HG03103 (cell line): ENCODE measurements at regions not wholly inside any gene's neighbourhood (a gene's known extent, or its start where the extent isn't known, plus 50 kb on each side); places are given as distances from the start of the nearest gene placed in this dataset.

Source experiments
- ATAC-seq: cut with Tn5 transposase; IDR thresholded peaks from one replicate; pipeline ENCODE4 v1.9.1; 2021; ENCODE audit warnings: low read depth; ENCODE audit not compliant: unreplicated experiment

GRCh38 chr1:101290922-101291561 is 54.2 kb downstream of the S1PR1 start:
- no peak for ATAC-seq

DNA sequence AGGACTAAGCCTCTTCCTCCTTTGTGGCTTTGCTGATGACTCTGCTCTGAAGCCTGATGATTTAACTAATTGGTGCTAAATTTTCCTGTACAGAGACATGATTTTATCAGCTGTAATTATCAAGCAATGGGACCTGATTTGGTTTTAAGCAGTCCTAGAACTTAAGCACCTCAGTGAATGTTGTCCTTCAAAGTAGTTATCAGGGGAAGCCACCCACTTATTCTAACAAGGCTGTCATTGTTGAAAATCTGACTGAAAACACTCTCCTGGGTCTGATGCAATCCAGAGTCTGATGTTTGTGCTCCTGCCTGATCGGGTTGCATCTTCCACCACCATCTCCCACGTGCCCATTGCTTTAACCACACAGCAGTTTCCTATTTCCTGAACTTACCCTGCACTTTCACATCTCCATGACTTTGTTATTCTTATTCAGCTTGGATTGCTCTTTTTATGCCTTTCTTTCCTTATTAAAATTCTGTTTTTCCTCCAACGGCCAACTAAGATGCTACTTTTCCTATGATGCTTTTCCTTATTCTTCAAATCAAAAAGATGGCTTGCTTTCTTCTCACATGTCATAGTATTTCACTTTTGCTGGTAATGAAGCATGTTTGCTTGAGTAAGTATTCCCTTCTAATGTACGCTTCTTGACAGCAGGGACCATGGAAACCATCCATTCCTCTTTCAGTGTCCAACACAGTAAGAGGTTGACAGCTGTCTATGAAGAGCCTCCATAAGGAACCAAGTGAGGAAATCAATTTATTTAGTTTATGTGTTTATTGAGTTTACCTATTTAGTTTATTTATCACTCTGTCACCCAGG is 55.0 kb downstream of the S1PR1 start:
- ATAC-seq: no peak

DNA sequence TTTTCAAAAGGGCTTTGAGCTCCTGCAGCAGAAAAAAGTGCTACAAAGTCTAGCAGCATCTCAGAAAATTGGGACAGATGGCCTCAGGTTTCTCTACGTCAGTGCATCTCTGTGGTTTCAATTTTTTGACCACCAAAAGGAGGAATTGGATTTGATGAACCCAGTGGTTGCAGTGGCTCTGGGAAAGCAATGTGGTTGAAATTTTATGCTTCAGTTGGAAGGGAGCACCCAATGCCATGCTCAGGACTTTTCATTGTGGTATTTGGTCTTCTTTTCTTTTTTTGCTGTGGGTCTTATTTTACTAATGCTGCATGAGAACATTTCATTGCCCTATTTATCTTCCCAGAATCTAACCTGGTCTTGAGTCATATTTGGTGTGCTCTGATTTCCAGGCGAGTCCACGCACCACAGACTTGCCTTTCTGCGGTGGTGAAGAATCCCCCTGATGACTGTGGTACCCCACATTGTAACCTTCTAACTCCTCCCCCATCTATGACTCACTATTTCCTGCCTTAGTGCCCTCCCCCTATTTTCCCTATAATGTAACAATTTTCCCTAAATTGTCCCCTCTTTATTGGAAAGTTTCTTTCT is 56.7 kb downstream of the S1PR1 start:
- peak; percentile 49 for ATAC-seq

GRCh38 chr1:101295209-101295608 is 58.4 kb downstream of the S1PR1 start:
- ATAC-seq: no peak

DNA sequence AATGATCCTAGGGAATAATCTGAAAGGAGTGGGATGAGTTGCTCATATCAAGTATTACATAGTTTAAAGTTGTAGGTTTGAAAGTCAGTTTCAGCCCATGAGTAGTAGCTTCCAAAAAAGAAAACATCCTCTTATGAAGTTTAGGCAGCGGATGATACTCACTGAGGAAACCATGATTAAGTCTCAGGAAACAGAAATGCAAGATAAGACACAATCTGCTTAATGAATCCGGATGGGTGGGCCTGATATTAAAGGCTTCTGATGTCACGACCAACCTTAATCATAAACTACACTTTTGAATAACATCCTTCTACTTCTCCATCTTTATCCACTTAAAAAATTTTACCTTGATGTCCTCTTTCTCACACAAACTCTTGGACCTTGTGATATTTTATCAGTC is 61.8 kb downstream of the S1PR1 start:
- no peak for ATAC-seq

DNA sequence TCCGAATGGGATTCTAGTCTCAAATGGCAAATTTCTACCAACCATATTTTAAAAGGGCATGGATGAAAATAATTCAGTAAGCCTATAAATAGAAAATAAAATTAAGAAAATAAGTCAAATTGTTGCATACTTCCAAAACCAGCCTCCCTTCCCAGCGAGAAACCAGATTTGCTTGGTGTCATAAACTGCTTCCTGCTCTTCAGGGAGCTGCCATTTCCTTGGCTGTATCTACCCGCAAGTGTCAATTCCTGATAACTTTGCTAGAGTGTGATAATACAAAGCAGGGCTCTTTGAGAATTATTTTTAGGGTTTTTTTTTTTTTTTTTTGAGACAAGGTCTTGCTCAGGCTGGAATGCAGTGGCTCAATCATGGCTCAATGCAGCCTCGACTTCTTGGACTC is 62.3 kb downstream of the S1PR1 start:
- ATAC-seq: no peak

GRCh38 chr1:101299710-101300109 is 62.9 kb downstream of the S1PR1 start:
- ATAC-seq: no peak

- no peak for ATAC-seq
These were observed 64.1 kb downstream of the S1PR1 start for GRCh38 chr1:101300916-101301315.

DNA sequence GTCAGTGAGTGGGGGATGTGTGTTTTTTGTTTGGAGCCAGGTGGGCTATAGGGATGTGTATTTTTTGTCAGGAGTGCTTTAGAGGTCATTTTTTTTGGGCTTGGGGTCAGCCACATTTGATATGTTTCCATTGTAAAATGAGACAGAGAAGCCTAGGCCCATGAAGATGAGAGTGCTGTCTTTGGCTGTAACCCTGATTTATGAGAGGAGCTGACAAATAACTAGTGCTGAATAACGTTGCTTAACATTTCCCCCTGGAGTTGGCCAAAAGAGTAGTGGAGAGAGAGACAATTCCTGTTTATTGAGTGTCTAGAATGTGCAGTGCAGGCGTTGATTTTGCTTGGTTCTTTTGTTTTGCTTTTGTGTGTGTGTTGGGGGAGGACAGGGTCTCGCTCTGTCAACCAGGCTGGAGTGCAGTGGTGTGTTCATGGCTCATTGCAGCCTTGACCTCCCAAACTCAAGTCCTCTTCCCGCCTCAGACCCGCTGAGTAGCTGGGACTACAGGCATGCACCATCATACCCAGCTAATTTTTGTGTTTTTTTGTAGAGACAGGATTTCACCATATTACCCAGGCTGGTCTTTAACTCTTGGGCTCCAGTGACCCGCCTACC is 64.7 kb downstream of the S1PR1 start:
- ATAC-seq: no peak

GRCh38 chr1:101302831-101303511 is 66.2 kb downstream of the S1PR1 start:
- no peak for ATAC-seq

DNA sequence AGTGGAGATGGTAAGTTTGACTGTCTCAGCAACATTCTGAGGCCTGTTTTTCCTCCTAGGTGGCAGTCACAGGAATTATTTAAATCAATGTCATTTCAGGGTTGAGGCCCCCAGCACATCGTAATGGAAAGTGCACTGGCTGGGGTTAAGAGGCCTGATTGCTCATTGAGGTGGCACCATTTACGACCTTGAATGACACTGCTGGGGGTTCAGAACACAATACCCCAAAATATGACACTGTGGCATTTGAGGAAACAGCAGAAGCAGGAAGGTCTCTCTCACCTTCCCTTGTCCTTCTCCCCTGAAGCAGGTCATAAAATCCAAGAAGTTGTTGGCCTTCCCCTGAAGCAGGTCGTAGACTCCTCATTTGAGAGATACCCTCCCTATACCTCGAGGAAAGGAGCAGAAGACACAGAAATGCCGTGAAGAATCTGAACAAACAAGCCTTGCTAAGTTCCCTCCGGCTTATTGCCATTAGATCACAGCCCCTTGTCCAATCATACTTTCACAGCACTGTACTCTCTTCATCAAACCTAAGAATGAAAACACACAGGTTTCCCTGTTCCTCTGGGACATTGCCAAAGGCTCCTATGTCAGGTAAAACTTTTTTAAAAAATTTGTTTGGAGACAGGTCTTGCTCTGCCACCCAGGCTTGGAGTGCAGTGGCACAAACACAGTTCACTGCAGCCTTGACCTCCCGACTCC is 71.3 kb downstream of the S1PR1 start:
- no peak for ATAC-seq

DNA sequence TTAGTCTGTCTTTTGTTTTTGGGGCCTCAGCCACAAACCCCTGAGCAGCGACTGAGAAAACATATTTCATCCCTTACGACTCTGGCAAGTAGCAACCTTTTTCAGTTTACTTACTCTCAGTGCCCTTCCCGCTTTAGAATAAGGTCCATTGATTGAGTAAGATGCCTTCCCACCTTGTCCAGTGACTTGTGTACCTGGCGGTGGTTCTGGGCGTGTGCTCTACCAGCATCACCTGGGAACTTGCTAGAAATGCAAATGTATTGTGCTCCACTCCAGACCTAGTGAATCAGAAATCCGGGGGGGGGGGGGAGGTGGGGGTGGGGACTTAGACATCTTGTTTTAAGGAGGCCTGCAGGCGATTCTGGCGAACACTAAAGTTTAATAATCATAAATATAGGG is 72.1 kb downstream of the S1PR1 start:
- no peak for ATAC-seq

GRCh38 chr1:101309334-101310311 is 72.8 kb downstream of the S1PR1 start:
- ATAC-seq: peak; percentile 38

GRCh38 chr1:101310506-101310905 is 73.7 kb downstream of the S1PR1 start:
- ATAC-seq: no peak

DNA sequence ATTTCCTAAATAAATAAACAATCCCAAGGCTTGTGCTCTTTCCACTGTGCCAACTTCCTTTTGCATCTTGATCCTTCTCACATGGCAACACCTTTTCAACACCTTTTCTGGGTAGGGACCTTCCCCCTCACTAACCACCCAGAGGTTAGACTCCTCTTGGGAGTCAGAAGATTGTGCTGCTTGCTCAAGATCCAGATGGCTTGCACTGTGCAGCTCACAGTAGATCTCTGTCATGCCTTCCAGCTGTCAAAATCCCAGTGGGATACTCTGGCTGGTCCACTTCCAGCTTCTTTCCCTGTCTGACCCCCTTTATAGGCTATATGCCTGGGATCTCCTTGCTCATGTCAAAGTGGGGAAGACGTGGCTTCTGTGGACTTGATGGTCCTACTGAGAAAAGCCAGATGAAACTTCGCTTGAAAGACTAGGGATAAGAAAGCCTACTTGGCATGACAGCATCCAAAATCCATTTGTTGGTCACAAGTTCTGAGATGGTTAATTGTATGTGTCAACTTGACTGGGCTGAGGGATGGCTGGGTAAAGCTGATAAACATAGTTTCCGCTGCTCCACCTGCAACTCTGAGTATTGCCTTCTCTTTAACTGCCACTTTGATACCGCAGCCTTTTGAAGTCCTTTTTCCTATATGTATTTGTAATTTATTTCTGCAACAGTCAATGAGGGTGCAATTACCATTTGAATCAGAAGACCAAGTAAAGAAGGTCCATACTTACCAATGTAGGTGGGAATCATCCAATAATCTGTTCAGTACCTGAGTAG is 74.5 kb downstream of the S1PR1 start:
- no peak for ATAC-seq

- ATAC-seq: no peak
These were observed 75.3 kb downstream of the S1PR1 start for GRCh38 chr1:101312147-101312546.

DNA sequence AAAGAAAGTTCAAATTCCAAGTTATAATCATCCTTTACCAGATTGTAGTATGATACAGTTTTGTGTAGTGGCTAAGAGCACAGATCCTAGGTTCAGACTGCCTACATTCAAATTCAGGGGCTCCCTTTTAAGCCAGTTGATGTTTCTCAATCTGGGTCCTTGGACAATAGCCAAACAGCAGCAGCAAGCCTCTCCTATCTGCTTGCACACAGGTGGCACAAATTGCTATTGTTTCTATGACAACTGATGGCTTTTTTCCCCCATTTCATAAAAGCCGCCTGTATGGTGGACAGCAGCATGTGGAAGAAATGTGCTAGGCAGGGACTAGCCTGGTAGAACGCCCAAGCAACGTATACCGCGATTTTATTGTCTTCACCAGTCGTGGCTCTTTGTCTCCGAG is 76.5 kb downstream of the S1PR1 start:
- ATAC-seq: no peak

- ATAC-seq: no peak
These were observed 77.4 kb downstream of the S1PR1 start for GRCh38 chr1:101314244-101314643.
